GM13977 (cell line): ENCODE measurements at regions not wholly inside any gene's neighbourhood (a gene's known extent, or its start where the extent isn't known, plus 50 kb on each side); places are given as distances from the start of the nearest gene placed in this dataset.
A peak's percentile ranks its signal among the peaks of the same experiment; 100 is the strongest.

Source experiments
- DNase-seq: peaks from one replicate; pipeline ENCODE4 v3.0.0; 2012; ENCODE audit warnings: low spot score
- CTCF ChIP-seq: IDR thresholded peaks from 2 replicates; pipeline ENCODE4 v1.5.1; 2012; ENCODE audit warnings: mild to moderate bottlenecking, control low read depth; ENCODE audit not compliant: insufficient read depth; ENCODE audit errors: extremely low read depth, missing control alignments
- in situ Hi-C: fragments of 300-500 bp; cut with MboI; formaldehyde crosslinking; loops from one replicate; pipeline ENCODE4 v1.12.0; 2022; ENCODE audit warnings: low sequenced_read_pairs, low pct_unique_long_range_greater_than_20kb, mixed read lengths, inconsistent platforms; ENCODE audit not compliant: unreplicated experiment

- in situ Hi-C loops = no loop called here
- DNase-seq = no peak
- no peak for TF ChIP-seq CTCF
Measured at GRCh38 chr17:72387487-72387886, 266.7 kb downstream of the SOX9 start.

- in situ Hi-C loops = no loop called here
- DNase-seq = no peak
- TF ChIP-seq CTCF = no peak
Measured at GRCh38 chr17:72387969-72388368, 267.1 kb downstream of the SOX9 start.

GRCh38 chr17:72388765-72389473, 268.1 kb downstream of the SOX9 start:
- DNase-seq = no peak
- in situ Hi-C loops = no loop called here
- TF ChIP-seq CTCF = peak; percentile 25

DNA sequence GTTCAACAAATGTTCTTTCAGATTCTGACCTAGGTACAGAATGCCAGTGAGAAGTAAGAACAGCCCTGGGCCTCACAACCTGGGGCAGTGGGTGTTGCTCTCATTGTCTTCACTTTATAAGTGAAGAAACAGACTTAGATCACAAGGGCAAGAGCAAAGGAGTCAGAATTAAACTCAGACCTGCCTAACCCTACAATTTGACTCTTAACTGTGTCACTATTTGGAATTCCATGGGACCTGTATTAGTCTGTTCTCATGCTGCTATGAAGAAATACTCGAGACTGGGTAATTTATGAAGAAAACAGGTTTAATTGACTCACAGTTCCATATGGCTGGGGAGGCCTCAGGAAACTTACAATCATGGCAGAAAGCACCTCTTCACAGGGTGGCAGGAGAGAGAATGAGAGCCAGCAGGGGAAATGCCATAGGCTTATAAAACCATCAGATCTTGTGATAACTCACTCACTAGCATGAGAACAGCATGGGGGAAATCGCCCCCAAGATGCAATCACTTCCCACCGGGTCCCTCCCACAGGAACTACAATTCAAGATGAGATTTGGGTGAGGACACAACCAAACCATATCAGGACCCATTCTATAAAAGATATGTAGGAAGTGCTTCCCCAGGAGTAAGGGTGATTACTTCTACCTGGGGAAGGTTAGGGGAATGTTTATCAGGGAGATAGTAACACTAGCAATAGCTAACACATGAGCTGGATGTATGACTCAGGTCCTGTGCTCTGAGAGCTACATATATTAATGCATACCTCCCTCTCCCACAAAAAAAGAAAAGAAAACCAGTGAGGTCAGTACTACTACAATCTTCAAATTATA, 270.1 kb downstream of the SOX9 start:
- in situ Hi-C loops = no loop called here
- DNase-seq = no peak
- TF ChIP-seq CTCF = no peak

DNA sequence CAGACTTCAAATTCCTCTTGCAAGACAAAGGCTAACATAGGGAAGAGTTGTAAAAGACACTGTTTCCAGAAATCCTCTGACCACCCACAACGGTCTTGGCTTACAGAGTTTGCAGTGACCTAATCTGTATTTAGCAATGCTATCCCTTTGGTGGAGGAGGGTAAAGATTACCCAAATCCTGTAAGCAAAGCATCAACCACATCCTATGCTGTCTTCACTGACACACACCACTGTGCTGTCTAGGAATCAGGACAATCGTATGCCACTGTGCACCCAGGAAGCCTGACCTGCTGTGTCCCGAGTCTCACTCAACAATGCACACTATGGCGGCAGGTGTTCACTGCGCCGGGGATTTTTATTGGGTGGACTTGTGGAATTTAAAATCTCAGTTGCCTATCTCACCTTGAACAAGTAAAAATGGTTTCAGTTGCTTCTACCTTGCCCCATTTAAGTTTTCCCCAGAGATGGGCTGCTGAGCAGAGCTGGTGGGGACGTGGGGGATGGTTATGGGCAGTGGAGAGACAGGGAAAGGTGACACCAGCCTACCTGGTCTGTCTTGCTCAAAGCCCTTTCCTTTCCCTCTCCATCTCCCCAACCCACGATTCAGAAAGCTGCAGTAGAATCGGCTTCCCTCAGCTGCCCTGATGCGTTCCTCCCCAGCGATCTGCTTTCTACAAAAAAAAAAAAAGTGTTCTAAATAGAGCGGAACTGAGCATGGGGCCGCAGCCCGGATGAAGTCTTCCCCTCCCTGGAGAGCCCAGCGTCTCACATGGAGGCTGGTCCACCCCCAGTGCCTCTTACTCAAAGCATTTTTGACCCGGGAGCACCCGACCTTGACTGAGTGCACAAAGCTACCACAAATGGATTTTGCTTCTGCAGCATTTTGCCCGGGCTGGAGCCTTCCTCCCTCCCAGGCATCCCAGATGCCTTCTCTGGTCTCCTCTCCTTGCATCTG, 271.5 kb downstream of the SOX9 start:
- no peak for TF ChIP-seq CTCF
- no peak for DNase-seq
- in situ Hi-C loops = no loop called here

- in situ Hi-C loops = no loop called here
- no peak for DNase-seq
- TF ChIP-seq CTCF = no peak
Measured at GRCh38 chr17:72393553-72393952, 272.7 kb downstream of the SOX9 start.
